IMR-90 (cell line): ENCODE measurements at regions not wholly inside any gene's neighbourhood (a gene's known extent, or its start where the extent isn't known, plus 50 kb on each side); places are given as distances from the start of the nearest gene placed in this dataset.
A peak's percentile ranks its signal among the peaks of the same experiment; 100 is the strongest.

Source experiments
- ATAC-seq: fragments of 200-7000 bp; cut with Tn5 transposase; 2 replicates; pipeline ENCODE4 v1.9.1; 2020; ENCODE audit warnings: low read depth, mild to moderate bottlenecking, moderate library complexity
- BruUV-seq: library from RNA; stranded (reverse); fragments of 400-500 nt; replicated peaks from 2 replicates; lab custom pipeline; 2021; lab: Mats Ljungman, UMichigan
- CTCF ChIA-PET: fragments of 300-600 bp; formaldehyde crosslinking; extraction: SDS; loops from one replicate; lab custom pipeline; 2021; ENCODE audit warnings: antibody characterized with exemption; lab: Yijun Ruan, JAX
- POLR2A ChIA-PET: fragments of 300-600 bp; sonication (Branson Sonifier 250); formaldehyde crosslinking; loops from one replicate; lab custom pipeline; 2022; ENCODE audit warnings: antibody characterized with exemption; ENCODE audit not compliant: unreplicated experiment; lab: Charles Lee
- DNase-seq: peaks from one replicate; pipeline ENCODE4 v3.0.0; 2013
- H2AFZ ChIP-seq: replicated peaks from 2 replicates; pipeline ENCODE3; 2013; ENCODE audit warnings: low read length, mild to moderate bottlenecking; ENCODE audit not compliant: poor library complexity
- H2AK5ac ChIP-seq: 2 replicates; pipeline ENCODE4 v1.6.1; 2013; ENCODE audit warnings: low read depth, low read length, inconsistent platforms
- H2AK9ac ChIP-seq: replicated peaks from 2 replicates; pipeline ENCODE3; 2013; ENCODE audit warnings: mild to moderate bottlenecking, low read depth, low read length, moderate library complexity; ENCODE audit not compliant: poor library complexity
- H2BK120ac ChIP-seq: 2 replicates; pipeline ENCODE4 v1.6.1; 2013; ENCODE audit warnings: low read depth, low read length, inconsistent platforms
- H2BK15ac ChIP-seq: 3 replicates; pipeline ENCODE4 v1.6.1; 2013; ENCODE audit warnings: low read depth, low read length, inconsistent platforms
- H2BK20ac ChIP-seq: 2 replicates; pipeline ENCODE4 v1.6.1; 2013; ENCODE audit warnings: low read depth, mild to moderate bottlenecking, inconsistent platforms, low read length, moderate library complexity
- H2BK5ac ChIP-seq: 2 replicates; pipeline ENCODE4 v1.6.1; 2013; ENCODE audit warnings: mild to moderate bottlenecking, low read depth, low read length, inconsistent platforms; ENCODE audit not compliant: poor library complexity, severe bottlenecking
- H3K14ac ChIP-seq: replicated peaks from 2 replicates; pipeline ENCODE4 v1.6.1; 2013; ENCODE audit warnings: low read depth, low read length, inconsistent platforms
- H3K18ac ChIP-seq: 2 replicates; pipeline ENCODE4 v1.6.1; 2013; ENCODE audit warnings: low read depth, low read length, control low read depth
- H3K23ac ChIP-seq: 2 replicates; pipeline ENCODE4 v1.6.1; 2013; ENCODE audit warnings: low read depth, low read length, inconsistent platforms
- H3K27ac ChIP-seq: 2 replicates; pipeline ENCODE4 v1.5.1; 2013; ENCODE audit warnings: mild to moderate bottlenecking, control low read depth, low read length; ENCODE audit not compliant: insufficient read depth
- H3K27me3 ChIP-seq: 2 replicates; pipeline ENCODE4 v1.6.1; 2013; ENCODE audit warnings: low read length; ENCODE audit not compliant: control insufficient read depth, insufficient read depth
- H3K36me3 ChIP-seq: 2 replicates; pipeline ENCODE4 v1.6.1; 2013; ENCODE audit warnings: low read length, mixed read lengths; ENCODE audit not compliant: control insufficient read depth, insufficient read depth
- H3K4ac ChIP-seq: 2 replicates; pipeline ENCODE4 v1.6.1; 2013; ENCODE audit warnings: low read depth, low read length, inconsistent platforms
- H3K4me1 ChIP-seq: 2 replicates; pipeline ENCODE4 v1.6.1; 2013; ENCODE audit warnings: low read length, mixed read lengths; ENCODE audit not compliant: control insufficient read depth, insufficient read depth
- H3K4me2 ChIP-seq: 2 replicates; pipeline ENCODE4 v1.6.1; 2013; ENCODE audit warnings: low read depth, mild to moderate bottlenecking, control low read depth, low read length, moderate library complexity
- H3K4me3 ChIP-seq: 2 replicates; pipeline ENCODE4 v1.5.1; 2013; ENCODE audit warnings: low read depth, mild to moderate bottlenecking, control low read depth, low read length, moderate library complexity; ENCODE audit not compliant: insufficient read depth
- H3K56ac ChIP-seq: 2 replicates; pipeline ENCODE4 v1.6.1; 2013; ENCODE audit warnings: low read length, inconsistent platforms; ENCODE audit not compliant: insufficient read depth; ENCODE audit errors: extremely low read depth
- H3K79me1 ChIP-seq, 2 experiments: 2 replicates each; pipeline ENCODE4 v1.6.1; 2013; ENCODE audit warnings: low read length in 2 of 2, inconsistent platforms in 1 of 2, low read depth in 1 of 2
- H3K9ac ChIP-seq: 2 replicates; pipeline ENCODE4 v1.6.1; 2013; ENCODE audit warnings: low read depth, low read length, control low read depth
- H3K9me1 ChIP-seq: 2 replicates; pipeline ENCODE4 v1.6.1; 2013; ENCODE audit warnings: low read length, inconsistent platforms; ENCODE audit not compliant: insufficient read depth
- H3K9me3 ChIP-seq: 2 replicates; pipeline ENCODE4 v1.6.1; 2013; ENCODE audit warnings: low read length; ENCODE audit not compliant: control insufficient read depth, insufficient read depth
- H4K20me1 ChIP-seq: 2 replicates; pipeline ENCODE4 v1.6.1; 2013; ENCODE audit warnings: low read length, inconsistent platforms; ENCODE audit not compliant: insufficient read depth
- H4K5ac ChIP-seq: 2 replicates; pipeline ENCODE4 v1.6.1; 2013; ENCODE audit warnings: mild to moderate bottlenecking, low read depth, low read length, control low read depth
- H4K8ac ChIP-seq, 2 experiments: 2 replicates each; pipeline ENCODE4 v1.6.1; 2013; ENCODE audit warnings: low read depth in 2 of 2, low read length in 2 of 2, control low read depth in 1 of 2, inconsistent platforms in 1 of 2
- H4K91ac ChIP-seq: 2 replicates; pipeline ENCODE4 v1.6.1; 2013; ENCODE audit warnings: low read depth, low read length, inconsistent platforms; ENCODE audit not compliant: insufficient read depth
- BHLHE40 ChIP-seq: fragments of 150-350 bp; IDR thresholded peaks from 2 replicates; pipeline ENCODE4 v1.6.1; 2016; ENCODE audit warnings: mild to moderate bottlenecking, low read depth, low read length
- CHD1 ChIP-seq: IDR thresholded peaks from 2 replicates; pipeline ENCODE4 v1.6.1; 2012; ENCODE audit warnings: low read depth, low read length, improper control_type of control experiment
- RFX5 ChIP-seq: IDR thresholded peaks from 2 replicates; pipeline ENCODE4 v1.8.0; 2012; ENCODE audit warnings: low read depth, mild to moderate bottlenecking, low read length, moderate library complexity
- dilution Hi-C: fragments of 300-500 bp; cut with HindIII; formaldehyde crosslinking; loops from one replicate; pipeline ENCODE4 v1.14.3; 2018; ENCODE audit warnings: low sequenced_read_pairs; ENCODE audit not compliant: unreplicated experiment
- in situ Hi-C: fragments of 300-500 bp; cut with MboI; formaldehyde crosslinking; loops from 3 replicates; pipeline ENCODE4 v1.14.3; 2019; ENCODE audit warnings: low sequenced_read_pairs, inconsistent platforms, mixed read lengths
- intact Hi-C: fragments of 100-400 bp; cut with micrococcal nuclease; formaldehyde crosslinking; loops from 2 replicates; pipeline ENCODE4 v1.10.0; 2022
- TF ChIP-seq, protein P1 (sequence below): fragments of 150-350 bp; IDR thresholded peaks from 2 replicates; pipeline ENCODE4 v1.6.1; 2017; ENCODE audit warnings: mild to moderate bottlenecking, antibody characterized with exemption, low read length, low read depth

DNA sequence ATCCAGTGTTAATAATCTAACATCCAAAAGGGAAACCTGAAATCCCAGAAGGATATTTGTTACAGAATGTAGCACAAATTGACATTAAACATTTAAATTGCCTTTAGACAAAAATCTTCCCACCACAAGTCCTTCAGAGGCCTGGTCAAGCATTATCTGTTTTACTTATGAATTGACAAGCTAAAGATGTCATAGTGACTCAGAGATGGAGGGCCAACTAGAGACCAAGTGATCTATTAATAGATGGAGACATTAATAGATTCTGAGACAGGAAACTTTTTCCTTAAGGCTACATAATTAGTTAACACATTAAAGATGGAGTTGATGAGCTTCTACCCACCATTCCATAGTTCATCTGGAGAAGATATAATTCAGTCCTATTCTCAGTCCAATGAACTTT is 526.2 kb downstream of the IRS1 start:
- DNase-seq: peak; percentile 44
- no peak overlapping the region for H3K4me3 ChIP-seq
- no peaks in the 10 kb centered on the region for H3K4me1 ChIP-seq
- H4K8ac ChIP-seq: no peak overlapping the region
- H3K27ac ChIP-seq: no peak overlapping the region
- H2AFZ ChIP-seq: no peak overlapping the region
- intact Hi-C loops: no loop called here
- no peak overlapping the region for H2BK120ac ChIP-seq
- BruUV-seq: no TSS peak
- no peak for ATAC-seq
- H2BK15ac ChIP-seq: no peak overlapping the region
- H3K23ac ChIP-seq: no peak overlapping the region
- no peaks in the 10 kb centered on the region for H3K79me1 ChIP-seq
- no peak overlapping the region for H3K14ac ChIP-seq
- no peaks in the 10 kb centered on the region for H3K36me3 ChIP-seq
- no peak overlapping the region for H2BK20ac ChIP-seq
- H4K20me1 ChIP-seq: no peaks in the 10 kb centered on the region
- no peak overlapping the region for H4K91ac ChIP-seq
- H3K9me3 ChIP-seq: no peaks in the 10 kb centered on the region
- H3K18ac ChIP-seq: no peak overlapping the region
- H3K4ac ChIP-seq: no peak overlapping the region
- no peaks in the 10 kb centered on the region for H3K9me1 ChIP-seq
- no peak overlapping the region for H3K9ac ChIP-seq
- no peak overlapping the region for H2BK5ac ChIP-seq
- no peak overlapping the region for H3K4me2 ChIP-seq
- no peaks in the 10 kb centered on the region for H3K27me3 ChIP-seq
- in situ Hi-C loops: no loop called here
- dilution Hi-C loops: no loop called here
- H2AK9ac ChIP-seq: no peak overlapping the region
- ChIA-PET CTCF (no interaction called here), POLR2A (no interaction called here)
- H2AK5ac ChIP-seq: no peak overlapping the region
- TF ChIP-seq, protein P1, sequence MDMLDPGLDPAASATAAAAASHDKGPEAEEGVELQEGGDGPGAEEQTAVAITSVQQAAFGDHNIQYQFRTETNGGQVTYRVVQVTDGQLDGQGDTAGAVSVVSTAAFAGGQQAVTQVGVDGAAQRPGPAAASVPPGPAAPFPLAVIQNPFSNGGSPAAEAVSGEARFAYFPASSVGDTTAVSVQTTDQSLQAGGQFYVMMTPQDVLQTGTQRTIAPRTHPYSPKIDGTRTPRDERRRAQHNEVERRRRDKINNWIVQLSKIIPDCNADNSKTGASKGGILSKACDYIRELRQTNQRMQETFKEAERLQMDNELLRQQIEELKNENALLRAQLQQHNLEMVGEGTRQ: no peak
- TF ChIP-seq RFX5 (no peak), CHD1 (no peak), BHLHE40 (no peak)
- H3K56ac ChIP-seq: no peak overlapping the region
- H4K5ac ChIP-seq: no peak overlapping the region
